Hematopoietic multipotent progenitor cell treated with erythropoietin and hydrocortisone succinate and interleukin-3 and kit ligand, for 15 days (in vitro differentiated cells): ENCODE measurements at regions not wholly inside any gene's neighbourhood (a gene's known extent, or its start where the extent isn't known, plus 50 kb on each side); places are given as distances from the start of the nearest gene placed in this dataset.

ENCODE experiments used
- DNase-seq: peaks from one replicate; pipeline ENCODE4 v3.0.0-alpha.2; 2015; ENCODE audit warnings: low spot score

DNA sequence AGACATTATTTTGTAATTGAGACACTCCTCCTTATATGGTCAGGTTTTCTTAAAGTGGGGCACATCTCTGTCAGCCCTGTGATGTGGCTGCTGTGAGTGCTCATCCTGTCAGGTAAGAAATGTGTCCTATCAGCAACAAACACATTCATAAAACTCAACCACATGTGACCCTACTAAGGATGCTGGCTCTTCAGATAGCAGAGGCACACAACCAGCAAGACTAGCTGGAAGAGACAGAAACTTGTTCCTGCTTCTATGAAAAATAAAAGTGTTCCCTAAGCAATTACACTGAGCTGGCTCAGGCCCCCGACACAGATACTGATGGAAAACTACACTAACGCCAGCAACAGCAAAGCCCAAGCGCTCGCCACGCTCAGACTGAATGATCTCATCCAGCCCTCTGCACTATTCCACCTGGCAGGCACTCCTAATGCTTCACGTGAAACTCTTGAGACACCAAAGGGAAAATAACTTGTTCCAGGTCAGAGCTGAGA is 49.8 kb upstream of the CYP2D6 start:
- peak; percentile 85 for DNase-seq
